ENCODE measurements at regions not wholly inside any gene's neighbourhood (a gene's known extent, or its start where the extent isn't known, plus 50 kb on each side); places are given as distances from the start of the nearest gene placed in this dataset.

- no peak for TF ChIP-seq CTCF (conservative IDR thresholded peaks at IDR 0.05; ENCODE audit: low read length)
- no peak for TF ChIP-seq EZH2phosphoT487 (IDR thresholded peaks at IDR 0.05; ENCODE audit: borderline replicate concordance)
Measured at GRCh38 chr20:7760247-7761031, 179.8 kb downstream of the HAO1 start.
